GM18505 (cell line): ENCODE measurements at regions not wholly inside any gene's neighbourhood (a gene's known extent, or its start where the extent isn't known, plus 50 kb on each side); places are given as distances from the start of the nearest gene placed in this dataset.

ENCODE experiments used
- ATAC-seq: cut with Tn5 transposase; IDR thresholded peaks from one replicate; pipeline ENCODE4 v1.9.1; 2021; ENCODE audit not compliant: unreplicated experiment
- POLR2A ChIP-seq: IDR thresholded peaks from 4 replicates; pipeline ENCODE4 v1.6.1; 2011; ENCODE audit warnings: borderline replicate concordance; ENCODE audit not compliant: insufficient read depth, insufficient read length; ENCODE audit errors: extremely low read depth

DNA sequence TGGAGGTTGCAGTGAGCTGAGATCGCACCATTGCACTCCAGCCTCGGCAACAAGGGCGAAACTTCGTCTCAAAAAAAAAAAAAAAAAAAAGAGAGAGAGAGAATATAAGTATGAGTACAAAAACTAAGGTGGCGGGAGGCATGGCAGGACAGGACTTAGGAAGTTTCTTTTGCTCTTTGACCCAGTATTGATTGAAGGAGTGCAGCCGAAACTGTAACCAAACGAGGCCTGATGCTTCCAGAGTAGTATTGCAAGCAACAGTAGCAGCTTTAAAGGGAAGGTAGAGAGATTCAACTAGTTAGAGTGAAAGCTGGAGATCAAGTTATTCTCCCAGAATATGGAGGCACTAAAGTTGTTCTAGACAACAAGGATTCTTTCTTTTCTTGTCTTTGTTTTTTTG lies 99.2 kb upstream of the CASZ1 start:
- no peak for TF ChIP-seq POLR2A
- ATAC-seq, result no peak

DNA sequence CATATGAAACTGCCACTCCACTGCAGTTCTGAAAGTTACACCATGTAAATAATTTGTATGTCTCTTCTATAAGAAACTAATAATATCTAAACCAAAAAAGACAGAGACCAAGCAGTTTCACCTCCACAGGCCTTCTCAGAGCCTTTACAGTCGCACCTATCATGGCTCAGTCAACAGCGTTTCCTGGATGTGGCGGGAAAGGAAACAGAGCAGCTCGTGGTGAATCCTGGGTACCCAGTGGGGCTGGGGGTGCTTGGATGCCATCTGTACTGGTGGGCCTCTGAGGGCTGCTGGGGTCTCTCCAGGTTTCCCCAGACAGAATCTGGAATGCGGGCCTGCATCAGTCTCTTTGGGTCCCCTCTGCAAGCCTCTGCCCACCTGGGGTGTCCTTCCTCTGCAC lies 100.2 kb upstream of the CASZ1 start:
- no peak for ATAC-seq
- no peak for TF ChIP-seq POLR2A

DNA sequence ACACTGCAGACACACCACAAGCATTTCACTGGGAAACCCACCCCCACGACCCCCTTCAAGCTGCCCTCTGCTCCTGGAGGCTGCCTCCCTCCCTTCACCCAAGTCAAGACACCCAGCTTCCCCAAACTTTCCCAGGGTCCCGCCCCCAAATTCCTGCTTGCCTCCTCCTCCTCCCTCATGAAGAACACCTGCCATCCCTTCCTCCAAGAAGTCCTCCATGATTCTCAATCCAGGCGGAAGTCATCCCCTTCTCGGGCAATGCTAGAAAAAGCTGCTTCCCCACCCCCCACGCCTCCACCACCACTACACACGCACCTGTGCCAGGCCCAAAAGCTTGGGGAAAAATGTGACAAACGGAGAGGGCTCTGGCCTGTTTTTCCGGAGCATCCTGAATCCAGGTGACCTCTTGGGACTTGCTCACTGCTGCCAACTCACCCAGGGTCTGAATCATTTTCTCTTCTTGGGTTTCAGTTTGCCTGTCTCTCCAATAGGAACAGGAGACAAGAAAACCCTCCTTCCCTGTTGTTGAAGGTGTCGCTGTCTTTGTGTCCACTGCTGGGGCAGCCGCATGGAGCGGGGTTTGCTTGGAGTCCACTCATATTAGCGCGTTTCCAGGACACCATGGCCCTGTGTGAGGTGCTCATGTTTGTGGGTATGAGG lies 101.0 kb upstream of the CASZ1 start:
- TF ChIP-seq POLR2A, result no peak
- no peak for ATAC-seq

DNA sequence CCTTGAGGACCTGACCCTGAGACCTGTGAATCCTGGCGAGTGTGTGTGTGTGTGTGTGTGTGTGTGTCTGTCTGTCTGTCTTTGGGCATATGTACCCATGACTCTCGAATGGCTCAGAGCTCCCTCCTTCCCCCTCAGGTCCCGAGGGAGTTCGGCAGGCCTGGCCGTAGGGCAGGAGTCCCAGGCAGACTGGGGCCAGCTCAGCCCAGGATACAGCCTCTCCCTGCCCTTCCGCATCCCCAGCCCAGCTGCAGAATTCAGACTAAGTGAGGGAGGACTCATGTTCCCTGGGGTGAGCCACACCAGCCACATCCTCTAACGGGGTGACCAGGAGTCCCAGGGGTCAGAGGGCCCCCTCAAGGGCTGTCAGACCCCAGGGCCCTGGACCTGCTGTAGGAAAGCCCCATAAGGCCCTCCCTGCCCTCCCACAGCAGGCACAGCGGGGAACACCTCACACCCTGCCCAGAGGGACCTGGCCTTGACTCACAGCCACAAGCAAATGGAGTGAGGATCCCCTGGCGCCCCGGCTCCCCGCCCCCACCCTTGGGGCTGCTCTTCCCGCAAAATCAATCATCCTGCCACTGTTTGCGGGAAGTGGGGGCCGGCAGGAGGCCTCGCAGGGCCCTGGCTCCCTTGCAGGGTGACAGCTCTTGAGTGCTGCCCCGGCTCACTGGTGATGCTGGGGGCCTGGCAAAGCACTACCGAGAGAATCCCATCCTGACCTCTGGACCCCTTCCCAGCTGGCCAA lies 101.7 kb upstream of the CASZ1 start:
- no peak for TF ChIP-seq POLR2A
- no peak for ATAC-seq

DNA sequence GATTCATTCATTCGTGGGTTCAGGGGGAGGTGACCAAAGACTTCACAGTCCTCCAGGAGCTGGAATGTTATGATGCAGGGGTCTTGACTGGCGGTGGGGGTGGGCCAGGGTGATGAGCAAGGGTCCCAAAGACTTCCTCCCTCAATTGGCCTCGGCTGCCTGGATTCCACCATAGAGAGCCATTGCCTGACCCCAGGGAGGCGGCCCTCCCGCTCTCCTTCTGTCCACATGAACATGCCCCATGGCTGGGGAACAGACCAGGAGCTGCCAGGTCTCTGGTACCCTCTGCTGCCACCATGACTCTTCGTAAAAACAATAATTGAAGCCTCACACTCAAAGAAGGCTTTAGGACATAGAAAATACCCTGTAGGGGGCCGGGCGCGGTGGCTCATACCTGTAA lies 102.5 kb upstream of the CASZ1 start:
- no peak for ATAC-seq
- no peak for TF ChIP-seq POLR2A

DNA sequence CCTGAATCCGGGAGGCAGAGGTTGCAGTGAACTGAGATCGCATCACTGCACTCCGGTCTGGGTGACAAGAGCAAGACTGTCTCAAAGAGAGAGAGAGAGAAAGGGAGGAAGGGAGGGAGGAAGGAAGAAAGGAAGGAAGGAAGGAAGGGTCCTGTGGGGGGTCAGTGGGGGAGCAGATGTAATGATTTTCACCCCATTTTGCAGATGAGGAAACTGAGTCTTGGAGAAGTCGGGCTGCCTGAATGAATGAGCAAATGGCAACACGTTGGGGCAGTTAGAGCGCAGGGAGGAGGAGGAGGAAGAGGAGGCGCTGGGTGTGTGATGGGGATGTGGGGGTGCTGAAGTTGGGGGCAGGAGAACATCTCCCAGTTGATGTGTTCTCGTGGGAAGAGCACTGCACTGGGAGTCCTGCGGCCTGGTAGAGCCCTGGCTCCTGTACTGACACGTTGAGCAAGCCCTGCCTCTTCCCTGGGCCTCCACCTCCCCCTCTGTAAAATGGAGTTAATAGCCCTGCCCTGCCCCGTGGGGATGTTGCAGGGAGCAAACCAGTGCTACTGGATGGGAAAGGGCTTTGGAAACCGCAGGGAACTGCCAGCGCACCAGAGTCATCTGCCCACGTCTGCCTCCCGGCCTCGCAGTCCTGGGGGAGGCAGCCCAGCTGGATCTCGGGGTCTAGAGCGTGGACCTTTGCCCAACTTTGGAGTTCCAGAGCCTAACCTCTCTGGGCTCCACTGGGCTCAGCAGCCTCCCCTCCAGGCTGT lies 103.2 kb upstream of the CASZ1 start:
- no peak for ATAC-seq
- TF ChIP-seq POLR2A, result no peak

DNA sequence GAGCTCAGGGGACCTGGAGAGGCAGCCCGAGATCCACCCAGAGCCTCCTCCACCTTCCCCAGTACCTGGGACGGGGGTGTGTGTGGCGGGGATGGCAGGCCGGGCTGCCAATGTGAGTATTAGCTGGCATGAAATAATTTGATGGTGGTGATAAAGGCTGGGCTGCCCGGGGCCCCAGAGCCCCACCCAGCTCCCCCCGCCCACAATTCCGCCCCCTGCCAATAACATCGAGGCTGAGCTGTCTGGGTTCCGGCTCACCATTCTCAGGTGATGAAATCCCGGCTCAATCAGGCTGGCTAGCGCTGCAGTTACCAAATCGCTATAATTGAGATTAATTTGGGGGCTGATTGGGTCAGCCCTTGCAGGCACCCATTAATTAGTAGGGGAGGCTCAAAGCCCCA lies 103.8 kb upstream of the CASZ1 start:
- no peak for ATAC-seq
- TF ChIP-seq POLR2A, result no peak

DNA sequence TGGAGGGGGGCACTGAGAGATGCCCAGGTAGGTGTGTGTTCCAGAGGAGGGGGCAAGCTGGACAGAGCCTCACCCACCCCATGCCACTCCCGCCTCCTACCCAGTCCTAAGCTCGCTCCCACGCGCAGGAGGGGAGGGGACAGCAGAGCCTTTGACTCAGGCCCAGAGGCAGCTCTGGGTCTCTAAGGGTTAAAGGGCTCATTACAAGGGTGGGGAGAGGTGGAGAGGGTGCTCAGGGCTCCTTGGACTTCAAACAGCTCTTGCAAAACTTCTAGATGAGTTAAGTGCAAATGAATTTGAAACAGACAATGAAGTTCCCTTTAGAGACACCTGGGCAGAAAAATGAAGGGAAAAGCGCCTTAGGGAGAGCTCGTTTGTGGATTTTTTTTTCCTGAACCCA lies 104.2 kb upstream of the CASZ1 start:
- TF ChIP-seq POLR2A, result no peak
- ATAC-seq, result no peak

DNA sequence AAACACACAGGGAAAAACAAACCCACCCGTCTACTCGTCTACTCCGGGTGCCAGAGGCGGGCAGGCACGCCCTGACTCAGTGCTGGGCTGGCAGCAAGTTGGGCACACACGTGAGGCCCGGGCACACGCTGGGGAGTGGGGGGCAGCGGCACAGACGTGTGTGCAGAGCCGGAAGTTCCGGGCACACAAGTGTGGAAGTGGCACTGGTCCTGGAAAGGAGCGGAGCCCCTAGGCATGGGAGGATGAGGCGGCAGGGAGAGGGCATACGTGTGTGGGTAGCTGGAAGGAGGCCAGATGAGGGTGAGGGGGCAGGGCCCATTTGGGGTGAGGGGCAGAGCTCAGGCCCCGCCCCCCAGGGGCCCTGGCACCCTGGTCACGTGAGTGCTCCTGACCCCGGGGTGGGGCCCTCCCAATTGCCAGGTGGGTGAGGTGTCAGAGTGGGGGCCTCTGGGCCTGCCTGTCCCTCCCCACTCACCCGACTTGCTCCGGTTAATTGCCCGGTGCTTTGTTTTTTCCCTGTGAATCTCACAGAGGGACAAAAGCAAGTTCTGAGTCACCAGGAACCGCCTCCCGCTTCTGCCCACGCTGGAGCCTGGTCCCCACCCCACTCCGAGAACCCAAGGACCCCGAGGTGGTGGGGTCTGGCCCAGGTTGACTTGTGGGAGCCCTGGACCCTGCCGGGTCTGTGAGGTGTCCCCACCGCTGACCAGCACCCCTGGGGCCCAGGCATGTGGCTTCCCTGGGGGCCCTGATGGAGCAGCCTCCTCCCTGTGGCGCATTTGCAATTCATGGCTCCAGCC lies 104.8 kb upstream of the CASZ1 start:
- no peak for ATAC-seq
- TF ChIP-seq POLR2A, result no peak

DNA sequence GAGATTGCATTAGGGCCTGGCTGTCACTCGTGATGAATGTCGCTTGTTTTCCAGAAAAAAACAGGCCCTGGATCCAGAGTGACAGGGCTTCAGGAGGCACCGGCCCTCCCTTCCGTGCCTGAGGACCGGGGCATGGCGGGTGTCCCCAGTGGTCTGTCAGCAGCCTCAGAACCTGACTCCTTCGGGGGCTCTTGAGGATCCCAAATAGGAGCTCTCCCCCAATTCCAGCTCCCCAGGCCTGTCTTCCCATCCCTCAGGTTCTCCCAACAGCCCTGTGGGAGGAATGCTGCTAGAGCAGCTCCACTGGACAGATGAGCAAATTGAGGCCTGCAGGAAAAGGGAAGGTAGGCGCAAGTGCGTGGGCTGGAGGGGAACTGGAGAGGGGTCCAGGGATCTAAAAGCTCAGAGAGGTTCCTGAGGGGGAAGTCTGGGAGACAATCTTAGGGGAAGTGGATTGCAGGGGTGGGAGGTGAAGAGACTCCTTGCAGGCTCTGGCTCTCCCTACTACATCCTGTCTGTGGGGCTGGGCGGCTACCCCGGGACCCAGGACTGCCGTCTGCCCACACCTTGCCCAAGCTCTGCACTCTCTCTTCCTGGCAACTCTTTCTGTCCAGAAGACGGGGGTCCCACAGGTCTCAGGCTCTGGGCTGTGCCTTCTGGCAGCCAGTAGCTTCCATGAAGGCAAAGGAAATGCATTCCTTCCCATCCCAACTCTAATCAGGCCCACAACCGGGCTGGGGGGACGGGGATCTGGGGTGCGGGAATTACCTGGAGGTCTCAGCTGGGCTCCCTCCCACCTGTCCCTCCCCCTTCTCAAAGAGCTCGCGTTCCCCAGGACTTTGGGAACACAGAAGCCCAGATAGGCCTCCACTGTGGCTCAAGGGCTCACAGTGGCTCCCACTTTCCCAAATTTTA lies 105.7 kb upstream of the CASZ1 start:
- TF ChIP-seq POLR2A, result no peak
- ATAC-seq, result no peak

DNA sequence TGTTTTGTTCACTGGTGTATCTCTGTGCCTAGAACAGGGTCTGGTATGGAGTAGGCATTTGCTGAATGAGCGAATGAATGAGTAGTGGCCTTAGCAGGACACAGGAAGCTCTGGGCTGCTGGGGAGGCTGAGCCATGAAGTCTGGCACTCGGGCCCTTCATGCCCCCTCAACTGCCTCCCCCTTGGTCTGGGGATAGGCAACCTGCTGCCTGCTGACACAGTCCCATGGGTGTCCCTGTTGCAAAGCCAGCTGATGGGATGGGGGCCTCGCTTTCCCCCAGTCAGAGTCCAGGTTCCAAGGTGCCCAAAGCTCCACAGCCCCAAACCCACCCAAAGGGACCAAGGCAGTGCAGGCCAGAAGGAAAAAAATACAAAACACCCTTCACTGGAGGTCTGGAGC lies 107.0 kb upstream of the CASZ1 start:
- no peak for ATAC-seq

DNA sequence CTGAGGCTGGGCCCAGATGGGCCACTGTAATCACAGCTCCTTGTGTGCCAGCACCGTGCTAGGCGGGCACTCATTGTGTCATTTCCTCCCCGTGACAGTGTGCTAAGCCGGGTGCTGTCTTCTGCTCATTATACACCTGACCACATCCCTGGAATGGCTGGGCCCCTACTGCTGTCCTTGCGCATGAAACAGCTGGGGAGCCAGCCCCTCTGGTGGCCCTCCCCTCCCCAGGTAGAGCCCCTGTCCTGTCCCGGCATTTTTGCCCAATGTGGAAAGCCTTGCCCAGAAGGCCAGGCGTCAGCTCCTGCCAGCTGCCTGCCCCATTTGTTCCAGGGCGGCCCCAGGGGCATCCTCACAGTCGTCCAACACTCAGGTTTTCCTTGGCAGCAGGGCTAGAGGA lies 107.4 kb upstream of the CASZ1 start:
- TF ChIP-seq POLR2A, result no peak
- ATAC-seq, result no peak

More for the DNA sequence above, 107.0 kb upstream of the CASZ1 start:
- no peak for TF ChIP-seq POLR2A
